Fibroblast of upper back skin (primary cell): ENCODE measurements at regions not wholly inside any gene's neighbourhood (a gene's known extent, or its start where the extent isn't known, plus 50 kb on each side); places are given as distances from the start of the nearest gene placed in this dataset.
A peak's percentile ranks its signal among the peaks of the same experiment; 100 is the strongest.

Source experiments
- DNase-seq: peaks from one replicate; pipeline ENCODE4 v3.0.0-alpha.2; 2013

GRCh38 chr2:14923820-14924580 is 291.5 kb downstream of the LRATD1 start:
- DNase-seq, result no peak

DNA sequence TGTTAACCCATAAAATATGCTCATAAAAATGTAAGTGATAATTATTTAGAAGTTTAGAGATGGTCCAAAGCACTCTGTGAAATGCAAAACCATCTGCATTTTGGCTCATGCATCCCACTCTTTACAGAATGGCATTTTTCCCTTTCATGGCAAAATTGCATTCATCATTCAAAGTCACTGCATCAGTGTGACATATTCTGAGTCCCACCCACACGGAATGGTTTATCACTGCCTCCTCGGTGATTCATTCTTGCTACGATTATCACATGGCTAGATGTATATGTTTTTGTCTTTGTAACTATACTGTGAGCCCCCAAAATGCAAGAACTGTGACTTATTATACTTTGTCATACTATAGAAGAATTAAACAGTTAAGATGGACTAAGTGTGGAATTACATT is 293.0 kb downstream of the LRATD1 start:
- no peak for DNase-seq

GRCh38 chr2:14927021-14927564 is 294.6 kb downstream of the LRATD1 start:
- DNase-seq, result no peak

GRCh38 chr2:14928056-14928455 is 295.5 kb downstream of the LRATD1 start:
- DNase-seq, result no peak

GRCh38 chr2:14930441-14930840 is 297.9 kb downstream of the LRATD1 start:
- DNase-seq, result no peak

- DNase-seq, result peak; percentile 12
Observed at GRCh38 chr2:14932285-14932684, 299.8 kb downstream of the LRATD1 start.

GRCh38 chr2:14933753-14934152 is 301.2 kb downstream of the LRATD1 start:
- no peak for DNase-seq

GRCh38 chr2:14936426-14936825 is 303.9 kb downstream of the LRATD1 start:
- no peak for DNase-seq

DNA sequence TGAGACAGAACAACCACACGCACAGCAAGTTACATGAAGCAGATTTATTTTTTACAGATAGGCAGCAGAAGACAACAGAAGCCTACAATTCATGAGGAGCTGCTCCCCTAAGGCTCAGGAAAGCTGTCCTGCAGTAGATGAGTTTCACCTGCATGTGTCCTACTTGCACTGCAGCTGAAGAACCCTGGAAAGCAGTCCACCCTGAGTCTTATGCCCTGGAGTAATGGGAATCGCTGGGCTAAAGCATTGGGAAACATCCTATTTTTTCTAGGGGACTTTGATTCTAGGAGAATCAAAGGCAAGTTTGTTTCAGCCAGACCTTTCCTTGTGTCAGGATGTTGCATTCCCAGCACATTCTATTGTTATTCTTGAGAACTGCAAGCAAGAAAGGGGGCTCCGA is 304.8 kb downstream of the LRATD1 start:
- no peak for DNase-seq

DNA sequence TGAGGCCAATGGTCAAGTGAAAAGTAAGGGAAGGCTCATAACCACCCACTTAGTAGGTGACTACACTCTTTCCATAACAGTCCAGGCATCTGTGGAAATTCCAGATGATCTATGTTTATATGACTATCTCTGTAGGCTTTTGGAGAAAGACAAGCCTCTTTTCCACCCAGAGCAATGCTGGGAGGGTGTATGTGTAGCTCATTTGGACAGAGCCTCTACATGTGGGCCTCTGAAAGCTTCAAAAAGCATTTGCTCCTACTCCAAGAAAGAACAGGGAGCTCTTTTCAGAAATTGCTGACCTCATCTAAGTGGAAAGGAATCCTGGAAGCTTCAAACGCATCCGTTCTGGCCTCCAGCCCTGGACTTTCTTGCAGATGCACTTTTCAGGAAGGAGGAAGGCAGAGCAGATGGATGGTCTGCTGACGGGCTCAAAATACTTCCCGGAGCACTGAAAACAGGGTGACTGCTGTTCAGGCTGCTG is 308.7 kb downstream of the LRATD1 start:
- DNase-seq, result peak; percentile 23

DNA sequence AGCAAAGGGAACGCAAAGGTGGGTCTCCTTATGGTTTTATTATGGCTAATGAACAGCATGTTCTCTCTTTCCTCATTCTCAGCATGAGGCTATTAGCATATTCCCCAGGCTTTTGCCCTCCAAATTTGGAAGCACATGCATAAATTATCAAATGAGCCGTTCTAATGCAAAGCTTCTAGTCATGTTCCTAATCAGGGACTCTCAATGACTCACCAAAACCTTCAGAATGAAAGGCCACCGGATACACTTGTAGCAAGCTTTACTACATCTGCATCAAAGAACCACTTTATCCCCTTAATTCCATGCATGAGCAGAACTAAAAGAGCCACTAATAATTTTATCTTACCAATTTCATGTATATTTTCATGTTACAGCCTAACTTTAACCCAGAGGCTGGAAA is 310.5 kb downstream of the LRATD1 start:
- DNase-seq, result no peak

DNA sequence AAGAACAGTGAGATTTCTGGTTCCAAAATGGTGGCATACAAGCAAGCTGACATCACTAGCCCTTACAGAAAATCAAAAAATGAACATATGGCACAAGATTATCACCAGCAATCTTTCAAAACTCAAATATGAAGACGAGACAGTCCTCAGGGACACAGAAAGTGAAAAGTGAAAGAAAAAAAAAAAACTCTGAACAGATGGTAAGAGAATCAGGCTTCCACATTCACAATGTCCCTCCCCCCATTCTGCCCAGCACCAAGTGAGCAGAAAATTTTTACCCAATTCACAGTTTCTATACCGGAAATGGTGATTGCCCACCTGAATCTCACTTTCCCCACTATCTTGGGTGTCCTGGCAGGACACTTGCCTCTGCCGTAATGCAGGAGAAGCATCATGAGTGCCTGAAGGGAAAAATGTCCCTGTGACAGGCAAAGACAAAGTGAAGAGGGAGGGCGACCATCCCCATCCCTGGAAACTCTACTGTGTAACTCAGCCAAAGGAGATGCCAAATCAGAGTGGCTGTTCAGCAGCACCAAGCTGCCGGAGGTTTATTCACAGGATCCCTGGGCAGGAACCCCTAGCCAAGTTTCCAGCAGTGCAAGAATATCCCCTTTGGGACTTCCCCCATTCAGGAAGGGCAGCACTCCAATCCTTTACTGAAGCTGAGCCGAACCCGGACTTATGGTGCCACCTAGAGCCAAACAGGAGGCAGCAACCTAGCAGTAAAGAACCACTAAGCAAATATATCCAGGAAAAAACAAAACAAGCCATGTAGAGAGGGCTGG is 312.2 kb downstream of the LRATD1 start:
- DNase-seq, result peak; percentile 39

GRCh38 chr2:14951569-14952285 is 319.2 kb downstream of the LRATD1 start:
- DNase-seq, result no peak

DNA sequence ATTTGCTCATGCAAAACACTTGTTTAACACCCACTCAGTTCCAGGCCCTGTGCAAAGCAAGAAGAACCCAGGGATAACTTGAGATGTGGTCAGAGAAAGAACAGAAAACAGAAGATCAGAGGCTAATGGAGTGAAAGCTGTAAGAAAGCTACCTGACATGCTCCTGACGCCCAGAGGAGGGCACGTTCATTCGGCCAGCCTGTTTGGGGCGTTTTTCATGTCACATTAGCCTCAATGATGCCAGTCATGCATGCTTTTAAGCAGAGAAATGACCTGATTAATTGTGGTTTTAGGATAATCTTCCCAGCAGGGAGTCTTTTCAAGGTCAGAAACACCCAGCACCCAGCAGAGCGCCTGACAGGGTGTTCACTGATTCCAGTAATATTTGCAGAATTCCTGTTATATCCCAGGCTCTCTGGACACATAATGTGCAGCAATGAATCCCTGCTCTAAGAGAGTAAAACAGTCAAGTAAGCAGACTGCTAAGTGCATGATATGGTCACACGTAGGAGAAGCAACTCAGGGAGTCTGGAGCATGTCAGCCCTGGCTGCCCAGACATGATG is 320.0 kb downstream of the LRATD1 start:
- DNase-seq, result no peak

GRCh38 chr2:14960686-14961324 is 328.3 kb downstream of the LRATD1 start:
- DNase-seq, result no peak

DNA sequence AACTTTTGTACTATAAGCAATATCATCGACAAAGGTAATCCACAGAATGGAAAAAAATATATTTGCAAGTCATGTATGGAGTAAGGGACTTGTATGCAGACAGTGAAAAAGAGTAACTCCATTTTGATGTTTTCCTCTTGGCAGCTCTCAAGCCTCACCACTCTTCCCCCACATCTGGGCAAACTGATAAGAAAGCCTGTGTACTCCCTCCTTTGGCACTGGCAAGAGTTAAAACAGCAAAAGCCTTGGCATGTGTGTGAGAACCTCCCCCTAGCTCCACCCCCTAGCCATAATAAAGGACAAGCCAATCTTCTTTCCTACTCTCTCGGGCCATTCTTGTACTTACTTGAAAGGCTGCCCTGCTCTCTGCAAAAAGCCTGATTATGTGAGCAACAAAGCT is 335.2 kb downstream of the LRATD1 start:
- DNase-seq, result no peak

- DNase-seq, result peak; percentile 24
Observed at GRCh38 chr2:14975381-14975780, 342.9 kb downstream of the LRATD1 start.

DNA sequence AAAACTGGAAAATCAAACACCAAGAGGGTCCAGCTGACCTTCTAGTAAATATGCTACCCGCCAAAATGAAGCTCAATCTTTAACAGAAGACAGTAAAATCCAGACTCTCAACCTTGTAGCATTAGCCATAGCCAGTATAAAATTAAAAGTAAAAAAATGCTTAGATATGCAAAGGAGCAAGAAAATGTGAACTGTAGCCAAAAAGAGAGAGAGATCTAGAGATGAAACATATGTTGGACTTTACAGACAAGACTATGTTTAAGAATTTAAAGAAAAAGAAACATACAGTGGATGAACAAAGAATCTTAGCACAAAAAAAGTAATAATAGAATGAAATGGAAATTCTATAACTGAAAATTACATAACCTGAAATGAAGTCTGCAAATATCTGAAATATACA is 344.5 kb downstream of the LRATD1 start:
- DNase-seq, result no peak

DNA sequence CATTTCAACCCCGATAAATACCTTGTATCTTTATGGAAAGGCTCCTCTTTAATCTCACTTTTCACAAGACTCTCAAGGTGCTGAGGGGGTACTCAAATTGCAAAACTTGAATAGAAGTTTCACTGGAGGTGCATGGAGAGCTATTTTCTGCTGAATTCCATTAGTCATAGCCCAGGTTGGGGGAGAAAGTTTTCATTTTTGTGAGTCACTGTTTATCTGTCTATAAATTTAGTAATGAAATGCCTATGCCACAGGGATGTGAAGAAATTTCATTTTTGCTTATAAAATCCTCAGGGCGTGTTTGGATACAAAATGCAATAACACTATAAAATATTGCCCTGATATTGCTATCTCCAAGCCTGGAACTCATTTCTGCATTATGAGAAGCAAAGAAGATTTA is 346.3 kb downstream of the LRATD1 start:
- peak; percentile 16 for DNase-seq

DNA sequence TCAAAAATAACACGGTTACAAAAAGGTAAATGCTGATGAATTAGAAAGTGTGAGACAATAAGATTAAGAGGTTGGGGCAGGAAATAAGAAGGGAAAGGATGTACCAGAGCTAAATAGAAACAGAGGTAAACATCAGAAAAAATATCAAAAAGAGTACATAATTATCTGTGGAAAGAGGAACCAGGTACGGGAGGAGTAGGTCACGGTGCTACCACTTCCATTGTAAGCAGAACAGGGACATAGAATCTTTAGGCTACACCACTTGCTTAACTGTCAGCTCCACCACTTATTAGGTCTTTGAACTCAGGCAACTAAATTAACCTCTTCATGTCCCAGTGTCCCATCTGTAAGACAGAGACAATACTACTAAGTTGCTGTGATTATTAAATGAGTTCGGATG is 350.3 kb downstream of the LRATD1 start:
- DNase-seq, result no peak

GRCh38 chr2:14988600-14988999 is 356.1 kb downstream of the LRATD1 start:
- no peak for DNase-seq

DNA sequence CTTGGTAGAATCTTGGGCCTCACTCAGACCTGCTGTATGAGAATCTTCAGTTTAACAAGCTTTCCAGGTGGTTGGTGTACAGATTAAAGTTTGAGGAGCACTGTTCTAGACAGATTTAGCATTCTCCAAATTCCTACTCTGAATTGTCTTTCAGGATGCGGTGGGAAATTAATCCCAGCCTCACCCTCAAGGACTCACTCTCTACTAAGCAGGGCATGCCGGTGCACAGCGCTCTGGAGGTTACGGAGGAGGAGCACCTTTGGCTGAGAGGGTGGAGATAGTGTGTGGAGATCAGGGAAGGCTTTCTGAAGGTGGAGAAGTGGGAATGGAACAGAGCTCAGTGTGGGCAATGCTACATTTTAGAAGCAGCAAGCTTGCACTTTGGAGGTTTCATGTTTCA is 359.2 kb downstream of the LRATD1 start:
- no peak for DNase-seq
